OCI-LY3 (cell line): ENCODE measurements at regions not wholly inside any gene's neighbourhood (a gene's known extent, or its start where the extent isn't known, plus 50 kb on each side); places are given as distances from the start of the nearest gene placed in this dataset.

Source experiments
- CTCF ChIP-seq: fragments of 200-600, 300-600 bp; sonication (generic); IDR thresholded peaks from 2 replicates; pipeline ENCODE4 v1.5.1; 2014; ENCODE audit warnings: antibody characterized with exemption, low read length, low read depth
- EZH2phosphoT487 ChIP-seq: fragments of 200-600 bp; shearing (Covaris generic); IDR thresholded peaks from 2 replicates; pipeline ENCODE4 v1.6.1; 2018; ENCODE audit warnings: antibody characterized with exemption, mixed run types, low read depth

- TF ChIP-seq CTCF: no peak
- TF ChIP-seq EZH2phosphoT487: no peak
Measured at GRCh38 chr16:54365990-54366634, 79.5 kb upstream of the IRX3 start.
